SK-N-DZ (cell line): ENCODE measurements at regions not wholly inside any gene's neighbourhood (a gene's known extent, or its start where the extent isn't known, plus 50 kb on each side); places are given as distances from the start of the nearest gene placed in this dataset.

Experiments
- DNase-seq: peaks from one replicate; pipeline ENCODE4 v3.0.0-alpha.2; 2015; ENCODE audit warnings: low spot score
- small RNA-seq, 2 experiments: library from RNA; depleted of rRNA; stranded (forward); fragments of <200 nt; gene quantifications; one replicate each; pipeline ENCODE3, GENCODE V24; 2014

- DNase-seq, result no peak
Observed at GRCh38 chr1:162921311-162921710, 60.3 kb upstream of the CCDC190 start.

DNA sequence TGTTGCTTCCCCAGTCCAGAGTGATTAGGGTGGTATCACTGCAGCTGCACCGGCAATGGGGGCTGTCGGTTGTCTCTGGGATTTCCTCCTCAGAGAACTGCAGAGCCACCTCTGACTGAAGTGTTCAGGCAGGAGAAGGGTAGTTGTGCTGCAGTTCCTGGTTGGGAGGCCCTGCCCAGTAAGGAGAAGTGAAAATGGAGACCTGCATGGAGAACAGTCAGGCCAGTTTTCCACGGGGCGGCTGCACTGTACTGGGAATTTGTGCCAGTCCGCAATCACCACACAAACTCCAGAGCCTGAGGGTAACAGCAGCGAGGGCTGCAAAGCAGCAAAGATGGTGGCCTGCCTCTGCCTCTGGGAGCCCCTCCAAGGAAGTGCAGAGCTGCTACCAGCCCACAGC lies 58.1 kb upstream of the CCDC190 start:
- no peak for DNase-seq

GRCh38 chr1:162918151-162918754 lies 57.3 kb upstream of the CCDC190 start:
- DNase-seq, result peak; percentile 94

GRCh38 chr1:162916821-162917613 lies 56.0 kb upstream of the CCDC190 start:
- DNase-seq, result no peak

DNA sequence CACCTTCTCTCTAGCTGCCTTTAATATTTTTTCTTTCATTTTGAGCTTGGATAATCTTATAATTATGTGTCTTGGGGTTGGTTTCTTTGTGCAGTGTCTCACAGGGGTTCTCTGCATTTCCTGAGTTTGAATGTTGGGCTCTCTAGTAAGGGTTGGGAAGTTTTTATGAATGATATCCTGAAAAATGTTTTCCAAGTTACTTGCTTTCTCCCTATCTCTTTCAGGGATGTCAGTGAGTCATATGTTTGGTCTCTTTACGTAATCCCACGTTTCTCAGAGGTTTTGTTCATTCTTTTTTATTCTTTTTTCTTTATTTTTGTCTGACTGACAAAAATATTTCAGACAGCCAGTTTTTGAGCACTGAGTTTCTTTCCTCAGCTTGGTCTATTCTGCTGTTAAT lies 55.4 kb upstream of the CCDC190 start:
- DNase-seq, result no peak

DNA sequence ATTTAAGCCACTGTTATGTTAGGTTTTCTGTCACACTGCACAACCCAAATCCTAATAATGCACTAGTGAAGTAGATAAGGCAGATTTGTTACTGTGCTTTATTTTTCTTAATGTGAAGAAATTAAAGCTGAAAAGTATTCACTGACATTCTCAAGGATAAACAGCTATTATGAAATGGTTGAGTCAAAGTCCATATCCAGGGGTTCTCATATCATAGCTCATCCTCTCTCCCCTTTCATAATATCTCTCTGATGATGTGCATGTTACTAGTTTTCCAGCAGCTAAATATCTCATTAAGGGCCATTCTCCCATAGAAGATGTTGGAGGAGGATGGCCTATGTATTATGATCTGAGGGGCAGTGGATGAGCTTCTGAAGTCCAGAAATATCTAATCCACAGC lies 53.6 kb upstream of the CCDC190 start:
- no peak for DNase-seq

DNA sequence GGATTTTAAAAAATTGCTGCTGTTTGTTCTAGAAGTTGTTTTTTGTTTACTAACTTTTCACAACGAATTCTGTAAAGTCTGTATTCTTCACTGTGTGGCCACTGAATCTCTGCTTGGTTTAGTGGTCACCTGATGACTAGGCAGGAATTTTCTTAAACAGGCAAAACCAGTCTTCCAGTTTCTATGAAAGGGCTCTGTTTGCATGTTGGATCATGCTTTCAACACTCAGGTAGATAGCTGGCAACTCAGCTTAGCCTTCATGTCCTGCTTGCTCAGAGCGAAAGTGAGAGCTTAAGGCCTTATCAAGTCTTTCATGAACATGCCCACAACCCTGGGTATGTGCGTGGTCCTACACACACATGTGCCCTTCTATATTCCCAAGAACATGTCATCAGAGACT lies 52.4 kb upstream of the CCDC190 start:
- DNase-seq, result no peak

DNA sequence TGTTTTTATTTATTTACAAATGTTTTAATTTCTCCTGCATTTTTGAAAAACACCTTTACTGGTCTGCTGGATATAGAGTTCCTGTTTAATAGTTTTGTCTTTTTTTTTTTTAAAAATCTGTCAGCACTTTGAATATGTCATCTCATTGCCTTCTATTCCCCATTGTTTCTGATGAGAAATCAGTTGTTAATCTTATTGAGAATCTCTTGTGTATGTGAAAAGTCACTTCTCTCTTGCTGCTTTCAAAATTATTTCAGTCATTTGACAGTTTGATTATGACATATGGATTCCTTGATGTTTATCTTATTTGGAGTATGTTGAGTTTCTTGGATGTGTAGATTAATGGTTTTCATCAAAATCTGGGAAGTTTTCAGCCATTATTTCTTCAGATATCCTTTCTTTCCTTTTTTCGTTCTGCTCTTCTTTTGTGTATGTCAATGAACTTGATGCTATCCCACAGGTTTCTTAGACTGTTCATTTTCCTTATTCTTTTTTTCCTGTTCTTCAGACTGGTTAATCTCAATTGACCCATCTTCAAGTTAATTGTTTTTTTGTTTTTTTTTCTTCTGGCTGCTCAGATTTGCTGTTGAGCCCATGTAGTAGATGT lies 51.2 kb upstream of the CCDC190 start:
- no peak for DNase-seq

Small RNA genes lying in the stretch of these regions (small RNA-seq; reads per million reads assigned to genes)
- 0 reads per million in 2 experiments for gene AL392003.1
